IMR-90 (cell line): ENCODE measurements at regions not wholly inside any gene's neighbourhood (a gene's known extent, or its start where the extent isn't known, plus 50 kb on each side); places are given as distances from the start of the nearest gene placed in this dataset.

Experiments used
- ATAC-seq: fragments of 200-7000 bp; cut with Tn5 transposase; 2 replicates; pipeline ENCODE4 v1.9.1; 2020; ENCODE audit warnings: low read depth, mild to moderate bottlenecking, moderate library complexity
- BruUV-seq: library from RNA; stranded (reverse); fragments of 400-500 nt; replicated peaks from 2 replicates; lab custom pipeline; 2021; lab: Mats Ljungman, UMichigan
- CTCF ChIA-PET: fragments of 300-600 bp; formaldehyde crosslinking; extraction: SDS; loops from one replicate; lab custom pipeline; 2021; ENCODE audit warnings: antibody characterized with exemption; lab: Yijun Ruan, JAX
- POLR2A ChIA-PET: fragments of 300-600 bp; sonication (Branson Sonifier 250); formaldehyde crosslinking; loops from one replicate; lab custom pipeline; 2022; ENCODE audit warnings: antibody characterized with exemption; ENCODE audit not compliant: unreplicated experiment; lab: Charles Lee
- DNase-seq: peaks from one replicate; pipeline ENCODE4 v3.0.0; 2013
- H2AFZ ChIP-seq: replicated peaks from 2 replicates; pipeline ENCODE3; 2013; ENCODE audit warnings: low read length, mild to moderate bottlenecking; ENCODE audit not compliant: poor library complexity
- H2AK5ac ChIP-seq: 2 replicates; pipeline ENCODE4 v1.6.1; 2013; ENCODE audit warnings: low read depth, low read length, inconsistent platforms
- H2AK9ac ChIP-seq: replicated peaks from 2 replicates; pipeline ENCODE3; 2013; ENCODE audit warnings: mild to moderate bottlenecking, low read depth, low read length, moderate library complexity; ENCODE audit not compliant: poor library complexity
- H2BK120ac ChIP-seq: 2 replicates; pipeline ENCODE4 v1.6.1; 2013; ENCODE audit warnings: low read depth, low read length, inconsistent platforms
- H2BK15ac ChIP-seq: 3 replicates; pipeline ENCODE4 v1.6.1; 2013; ENCODE audit warnings: low read depth, low read length, inconsistent platforms
- H2BK20ac ChIP-seq: 2 replicates; pipeline ENCODE4 v1.6.1; 2013; ENCODE audit warnings: low read depth, mild to moderate bottlenecking, inconsistent platforms, low read length, moderate library complexity
- H2BK5ac ChIP-seq: 2 replicates; pipeline ENCODE4 v1.6.1; 2013; ENCODE audit warnings: mild to moderate bottlenecking, low read depth, low read length, inconsistent platforms; ENCODE audit not compliant: poor library complexity, severe bottlenecking
- H3K14ac ChIP-seq: replicated peaks from 2 replicates; pipeline ENCODE4 v1.6.1; 2013; ENCODE audit warnings: low read depth, low read length, inconsistent platforms
- H3K18ac ChIP-seq: 2 replicates; pipeline ENCODE4 v1.6.1; 2013; ENCODE audit warnings: low read depth, low read length, control low read depth
- H3K23ac ChIP-seq: 2 replicates; pipeline ENCODE4 v1.6.1; 2013; ENCODE audit warnings: low read depth, low read length, inconsistent platforms
- H3K27ac ChIP-seq: 2 replicates; pipeline ENCODE4 v1.5.1; 2013; ENCODE audit warnings: mild to moderate bottlenecking, control low read depth, low read length; ENCODE audit not compliant: insufficient read depth
- H3K27me3 ChIP-seq: 2 replicates; pipeline ENCODE4 v1.6.1; 2013; ENCODE audit warnings: low read length; ENCODE audit not compliant: control insufficient read depth, insufficient read depth
- H3K36me3 ChIP-seq: 2 replicates; pipeline ENCODE4 v1.6.1; 2013; ENCODE audit warnings: low read length, mixed read lengths; ENCODE audit not compliant: control insufficient read depth, insufficient read depth
- H3K4ac ChIP-seq: 2 replicates; pipeline ENCODE4 v1.6.1; 2013; ENCODE audit warnings: low read depth, low read length, inconsistent platforms
- H3K4me1 ChIP-seq: 2 replicates; pipeline ENCODE4 v1.6.1; 2013; ENCODE audit warnings: low read length, mixed read lengths; ENCODE audit not compliant: control insufficient read depth, insufficient read depth
- H3K4me2 ChIP-seq: 2 replicates; pipeline ENCODE4 v1.6.1; 2013; ENCODE audit warnings: low read depth, mild to moderate bottlenecking, control low read depth, low read length, moderate library complexity
- H3K4me3 ChIP-seq: 2 replicates; pipeline ENCODE4 v1.5.1; 2013; ENCODE audit warnings: low read depth, mild to moderate bottlenecking, control low read depth, low read length, moderate library complexity; ENCODE audit not compliant: insufficient read depth
- H3K56ac ChIP-seq: 2 replicates; pipeline ENCODE4 v1.6.1; 2013; ENCODE audit warnings: low read length, inconsistent platforms; ENCODE audit not compliant: insufficient read depth; ENCODE audit errors: extremely low read depth
- H3K79me1 ChIP-seq, 2 experiments: 2 replicates each; pipeline ENCODE4 v1.6.1; 2013; ENCODE audit warnings: low read length in 2 of 2, inconsistent platforms in 1 of 2, low read depth in 1 of 2
- H3K9ac ChIP-seq: 2 replicates; pipeline ENCODE4 v1.6.1; 2013; ENCODE audit warnings: low read depth, low read length, control low read depth
- H3K9me1 ChIP-seq: 2 replicates; pipeline ENCODE4 v1.6.1; 2013; ENCODE audit warnings: low read length, inconsistent platforms; ENCODE audit not compliant: insufficient read depth
- H3K9me3 ChIP-seq: 2 replicates; pipeline ENCODE4 v1.6.1; 2013; ENCODE audit warnings: low read length; ENCODE audit not compliant: control insufficient read depth, insufficient read depth
- H4K20me1 ChIP-seq: 2 replicates; pipeline ENCODE4 v1.6.1; 2013; ENCODE audit warnings: low read length, inconsistent platforms; ENCODE audit not compliant: insufficient read depth
- H4K5ac ChIP-seq: 2 replicates; pipeline ENCODE4 v1.6.1; 2013; ENCODE audit warnings: mild to moderate bottlenecking, low read depth, low read length, control low read depth
- H4K8ac ChIP-seq, 2 experiments: 2 replicates each; pipeline ENCODE4 v1.6.1; 2013; ENCODE audit warnings: low read depth in 2 of 2, low read length in 2 of 2, control low read depth in 1 of 2, inconsistent platforms in 1 of 2
- H4K91ac ChIP-seq: 2 replicates; pipeline ENCODE4 v1.6.1; 2013; ENCODE audit warnings: low read depth, low read length, inconsistent platforms; ENCODE audit not compliant: insufficient read depth
- BHLHE40 ChIP-seq: fragments of 150-350 bp; IDR thresholded peaks from 2 replicates; pipeline ENCODE4 v1.6.1; 2016; ENCODE audit warnings: mild to moderate bottlenecking, low read depth, low read length
- CEBPB ChIP-seq: IDR thresholded peaks from 2 replicates; pipeline ENCODE4 v1.6.1; 2012; ENCODE audit warnings: low read depth, low read length, improper control_type of control experiment
- CHD1 ChIP-seq: IDR thresholded peaks from 2 replicates; pipeline ENCODE4 v1.6.1; 2012; ENCODE audit warnings: low read depth, low read length, improper control_type of control experiment
- FOS ChIP-seq: fragments of 150-350 bp; IDR thresholded peaks from 2 replicates; pipeline ENCODE4 v1.6.1; 2016; ENCODE audit warnings: low read depth, low read length
- MAFK ChIP-seq: IDR thresholded peaks from 2 replicates; pipeline ENCODE4 v1.6.1; 2012; ENCODE audit warnings: low read depth, low read length, improper control_type of control experiment
- MAZ ChIP-seq: IDR thresholded peaks from 2 replicates; pipeline ENCODE4 v1.6.1; 2012; ENCODE audit warnings: low read depth, mild to moderate bottlenecking, low read length, improper control_type of control experiment, moderate library complexity, borderline replicate concordance
- MXI1 ChIP-seq: IDR thresholded peaks from 2 replicates; pipeline ENCODE4 v1.6.1; 2012; ENCODE audit warnings: low read depth, mild to moderate bottlenecking, low read length, moderate library complexity, borderline replicate concordance
- NFE2L2 ChIP-seq: fragments of 150-350 bp; IDR thresholded peaks from 2 replicates; pipeline ENCODE4 v1.6.1; 2016; ENCODE audit warnings: low read depth, mild to moderate bottlenecking, low read length
- POLR2A ChIP-seq: IDR thresholded peaks from 2 replicates; pipeline ENCODE4 v1.6.1; 2012; ENCODE audit warnings: mild to moderate bottlenecking, low read depth, low read length
- RAD21 ChIP-seq: IDR thresholded peaks from 2 replicates; pipeline ENCODE4 v1.6.1; 2012; ENCODE audit warnings: low read length, improper control_type of control experiment
- RCOR1 ChIP-seq: IDR thresholded peaks from 2 replicates; pipeline ENCODE4 v1.6.1; 2012; ENCODE audit warnings: mild to moderate bottlenecking, low read length, improper control_type of control experiment; ENCODE audit not compliant: insufficient replicate concordance
- RFX5 ChIP-seq: IDR thresholded peaks from 2 replicates; pipeline ENCODE4 v1.8.0; 2012; ENCODE audit warnings: low read depth, mild to moderate bottlenecking, low read length, moderate library complexity
- SMC3 ChIP-seq: fragments of 150-350 bp; IDR thresholded peaks from 2 replicates; pipeline ENCODE4 v1.6.1; 2016; ENCODE audit warnings: low read depth, mild to moderate bottlenecking, antibody characterized with exemption, low read length, moderate library complexity
- WGBS, 2 experiments: methylation state at CpG; one replicate each; pipeline versions ENCODE4 v1.1.5 to v1.1.7; 2013; ENCODE audit warnings: missing lambda C conversion rate in 2 of 2; ENCODE audit not compliant: insufficient read length in 1 of 2; ENCODE audit errors: extremely low coverage in 2 of 2; 5-methylcytosine and 5-hydroxymethylcytosine counted together
- dilution Hi-C: fragments of 300-500 bp; cut with HindIII; formaldehyde crosslinking; loops from one replicate; pipeline ENCODE4 v1.14.3; 2018; ENCODE audit warnings: low sequenced_read_pairs; ENCODE audit not compliant: unreplicated experiment
- in situ Hi-C: fragments of 300-500 bp; cut with MboI; formaldehyde crosslinking; loops from 3 replicates; pipeline ENCODE4 v1.14.3; 2019; ENCODE audit warnings: low sequenced_read_pairs, inconsistent platforms, mixed read lengths
- intact Hi-C: fragments of 100-400 bp; cut with micrococcal nuclease; formaldehyde crosslinking; loops from 2 replicates; pipeline ENCODE4 v1.10.0; 2022
- TF ChIP-seq, protein P1 (sequence below): conservative IDR thresholded peaks from 2 replicates; pipeline ENCODE4 v1.5.1; 2012; ENCODE audit warnings: mild to moderate bottlenecking, low read depth, low read length, improper control_type of control experiment
- TF ChIP-seq, protein P2 (sequence below): fragments of 150-350 bp; IDR thresholded peaks from 2 replicates; pipeline ENCODE4 v1.6.1; 2017; ENCODE audit warnings: mild to moderate bottlenecking, antibody characterized with exemption, low read length, low read depth
- TF ChIP-seq, protein P3 (sequence below): fragments of 150-350 bp; IDR thresholded peaks from 2 replicates; pipeline ENCODE4 v1.6.1; 2016; ENCODE audit warnings: low read depth, mild to moderate bottlenecking, low read length, moderate library complexity, borderline replicate concordance

DNA sequence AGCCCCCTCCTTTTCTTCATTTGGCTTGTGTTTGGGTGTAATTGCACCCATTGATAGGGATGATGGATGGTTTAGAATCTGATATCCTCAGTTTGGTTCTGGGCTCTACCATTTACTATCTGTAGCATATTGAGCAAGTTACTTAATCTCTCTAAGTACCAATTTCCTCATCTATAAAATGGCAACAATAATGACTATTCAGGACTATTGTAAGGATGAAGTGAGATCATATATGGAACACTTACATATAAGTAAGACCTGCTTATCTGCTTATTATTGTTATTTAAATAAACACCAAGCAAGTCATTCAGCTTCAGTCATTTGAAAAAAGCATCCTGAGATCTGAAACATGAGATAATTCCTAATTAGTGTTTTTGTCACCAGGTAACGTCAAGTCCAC, 127.0 kb downstream of the SEC23IP start:
- DNase-seq = no peak
- TF ChIP-seq, protein P1, sequence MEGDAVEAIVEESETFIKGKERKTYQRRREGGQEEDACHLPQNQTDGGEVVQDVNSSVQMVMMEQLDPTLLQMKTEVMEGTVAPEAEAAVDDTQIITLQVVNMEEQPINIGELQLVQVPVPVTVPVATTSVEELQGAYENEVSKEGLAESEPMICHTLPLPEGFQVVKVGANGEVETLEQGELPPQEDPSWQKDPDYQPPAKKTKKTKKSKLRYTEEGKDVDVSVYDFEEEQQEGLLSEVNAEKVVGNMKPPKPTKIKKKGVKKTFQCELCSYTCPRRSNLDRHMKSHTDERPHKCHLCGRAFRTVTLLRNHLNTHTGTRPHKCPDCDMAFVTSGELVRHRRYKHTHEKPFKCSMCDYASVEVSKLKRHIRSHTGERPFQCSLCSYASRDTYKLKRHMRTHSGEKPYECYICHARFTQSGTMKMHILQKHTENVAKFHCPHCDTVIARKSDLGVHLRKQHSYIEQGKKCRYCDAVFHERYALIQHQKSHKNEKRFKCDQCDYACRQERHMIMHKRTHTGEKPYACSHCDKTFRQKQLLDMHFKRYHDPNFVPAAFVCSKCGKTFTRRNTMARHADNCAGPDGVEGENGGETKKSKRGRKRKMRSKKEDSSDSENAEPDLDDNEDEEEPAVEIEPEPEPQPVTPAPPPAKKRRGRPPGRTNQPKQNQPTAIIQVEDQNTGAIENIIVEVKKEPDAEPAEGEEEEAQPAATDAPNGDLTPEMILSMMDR = no peak
- TF ChIP-seq MAFK = no peak
- no peak for TF ChIP-seq MXI1
- TF ChIP-seq RAD21 = no peak
- TF ChIP-seq SMC3 = no peak
- TF ChIP-seq NFE2L2 = no peak
- no peak for TF ChIP-seq CHD1
- no peak for TF ChIP-seq RFX5
- TF ChIP-seq, protein P2, sequence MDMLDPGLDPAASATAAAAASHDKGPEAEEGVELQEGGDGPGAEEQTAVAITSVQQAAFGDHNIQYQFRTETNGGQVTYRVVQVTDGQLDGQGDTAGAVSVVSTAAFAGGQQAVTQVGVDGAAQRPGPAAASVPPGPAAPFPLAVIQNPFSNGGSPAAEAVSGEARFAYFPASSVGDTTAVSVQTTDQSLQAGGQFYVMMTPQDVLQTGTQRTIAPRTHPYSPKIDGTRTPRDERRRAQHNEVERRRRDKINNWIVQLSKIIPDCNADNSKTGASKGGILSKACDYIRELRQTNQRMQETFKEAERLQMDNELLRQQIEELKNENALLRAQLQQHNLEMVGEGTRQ = no peak
- no peak for TF ChIP-seq MAZ
- TF ChIP-seq BHLHE40 = no peak
- TF ChIP-seq RCOR1 = no peak
- TF ChIP-seq, protein P3, sequence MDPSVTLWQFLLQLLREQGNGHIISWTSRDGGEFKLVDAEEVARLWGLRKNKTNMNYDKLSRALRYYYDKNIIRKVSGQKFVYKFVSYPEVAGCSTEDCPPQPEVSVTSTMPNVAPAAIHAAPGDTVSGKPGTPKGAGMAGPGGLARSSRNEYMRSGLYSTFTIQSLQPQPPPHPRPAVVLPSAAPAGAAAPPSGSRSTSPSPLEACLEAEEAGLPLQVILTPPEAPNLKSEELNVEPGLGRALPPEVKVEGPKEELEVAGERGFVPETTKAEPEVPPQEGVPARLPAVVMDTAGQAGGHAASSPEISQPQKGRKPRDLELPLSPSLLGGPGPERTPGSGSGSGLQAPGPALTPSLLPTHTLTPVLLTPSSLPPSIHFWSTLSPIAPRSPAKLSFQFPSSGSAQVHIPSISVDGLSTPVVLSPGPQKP = no peak
- TF ChIP-seq FOS = no peak
- no peak for TF ChIP-seq CEBPB
- no peak for TF ChIP-seq POLR2A
- Histone ChIP-seq H2BK20ac (no peak overlapping the region), H3K4me2 (no peak overlapping the region), H3K4ac (no peak overlapping the region), H3K56ac (no peak overlapping the region), H3K14ac (no peak overlapping the region), H2AK9ac (no peak overlapping the region), H3K4me1 (no peaks in the 10 kb centered on the region), H4K20me1 (no peaks in the 10 kb centered on the region), H3K9me3 (no peaks in the 10 kb centered on the region; the same call in 1 of the 2 replicates), H4K8ac (no peak overlapping the region), H3K79me1 (no peaks in the 10 kb centered on the region), H3K9me1 (no peaks in the 10 kb centered on the region), H3K4me3 (no peak overlapping the region), H4K91ac (no peak overlapping the region), H3K23ac (no peak overlapping the region), H2BK120ac (no peak overlapping the region), H3K18ac (no peak overlapping the region), H2BK5ac (no peak overlapping the region), H3K27me3 (no peaks in the 10 kb centered on the region), H3K36me3 (no peaks in the 10 kb centered on the region), H2BK15ac (no peak overlapping the region), H2AK5ac (no peak overlapping the region), H3K27ac (no peak overlapping the region), H3K9ac (no peak overlapping the region), H4K5ac (no peak overlapping the region), H2AFZ (no peak overlapping the region)
- BruUV-seq = no TSS peak
- POLR2A ChIA-PET = no interaction called here
- CTCF ChIA-PET = interaction anchor here (0.6 kb wide), 1 partner anchor 25 kb away, joined by 3 read pairs; no protein-coding TSS in a partner anchor
- in situ Hi-C loops (no loop called here), dilution Hi-C loops (no loop called here), intact Hi-C loops (no loop called here)
- no peak for ATAC-seq
- whole genome bisulfite sequencing, 2 experiments = 20% methylated on average over 1 of the region's 1 CpG; no CpG with 5 or more reads in 1 of the 2 experiments
